DOHH2 (cell line): ENCODE measurements at regions not wholly inside any gene's neighbourhood (a gene's known extent, or its start where the extent isn't known, plus 50 kb on each side); places are given as distances from the start of the nearest gene placed in this dataset.

Source experiments
- H3F3A ChIP-seq: fragments of 200-600 bp; sonication (generic), shearing (Covaris generic); 2 replicates; pipeline ENCODE4 v1.6.0; 2016; ENCODE audit warnings: antibody characterized with exemption, mild to moderate bottlenecking; ENCODE audit not compliant: control insufficient read depth, insufficient read depth
- H3K27ac ChIP-seq: fragments of 200-600 bp; sonication (generic); 2 replicates; pipeline ENCODE4 v1.5.1; 2014; ENCODE audit warnings: low read depth, mild to moderate bottlenecking, low read length, moderate library complexity
- H3K27me3 ChIP-seq: fragments of 200-600 bp; sonication (generic); 2 replicates; pipeline ENCODE4 v1.6.1; 2014; ENCODE audit warnings: mild to moderate bottlenecking, low read length, mixed read lengths; ENCODE audit not compliant: control insufficient read depth
- H3K36me3 ChIP-seq: fragments of 200-600 bp; sonication (generic); 2 replicates; pipeline ENCODE4 v1.6.1; 2014; ENCODE audit warnings: mild to moderate bottlenecking, low read length, moderate library complexity, mixed read lengths; ENCODE audit not compliant: control insufficient read depth
- H3K4me1 ChIP-seq: fragments of 200-600 bp; sonication (generic); 2 replicates; pipeline ENCODE4 v1.6.1; 2014; ENCODE audit warnings: mild to moderate bottlenecking, low read length, mixed read lengths; ENCODE audit not compliant: control insufficient read depth
- H3K4me2 ChIP-seq: fragments of 200-600 bp; sonication (generic); 2 replicates; pipeline ENCODE4 v1.6.0; 2014; ENCODE audit warnings: mild to moderate bottlenecking, low read length, moderate library complexity
- H3K4me3 ChIP-seq: fragments of 200-600 bp; sonication (generic); 2 replicates; pipeline ENCODE4 v1.5.1; 2014; ENCODE audit warnings: mild to moderate bottlenecking, low read length, mixed read lengths
- H3K79me2 ChIP-seq: fragments of 200-600 bp; sonication (generic); 2 replicates; pipeline ENCODE4 v1.6.1; 2014; ENCODE audit warnings: mild to moderate bottlenecking, low read length, mixed read lengths; ENCODE audit not compliant: control insufficient read depth
- H3K9me2 ChIP-seq: fragments of 200-600 bp; sonication (generic); replicated peaks from 2 replicates; pipeline ENCODE4 v1.6.1; 2014; ENCODE audit warnings: mild to moderate bottlenecking, low read length, mixed read lengths; ENCODE audit not compliant: control insufficient read depth
- H3K9me3 ChIP-seq: fragments of 200-600 bp; sonication (generic); 2 replicates; pipeline ENCODE4 v1.6.1; 2014; ENCODE audit warnings: antibody characterized with exemption, low read length, mixed read lengths; ENCODE audit not compliant: control insufficient read depth, insufficient read depth
- H4K20me1 ChIP-seq: fragments of 200-600 bp; sonication (generic); 2 replicates; pipeline ENCODE4 v1.6.0; 2014; ENCODE audit warnings: low read depth, mild to moderate bottlenecking, antibody characterized with exemption, low read length, moderate library complexity; ENCODE audit not compliant: control insufficient read depth, insufficient read depth
- CTCF ChIP-seq: fragments of 200-600 bp; sonication (generic); IDR thresholded peaks from one replicate; pipeline ENCODE4 v1.5.1; 2014; ENCODE audit warnings: antibody characterized with exemption, mild to moderate bottlenecking, low read depth, low read length; ENCODE audit not compliant: poor library complexity, severe bottlenecking
- EZH2phosphoT487 ChIP-seq: fragments of 200-600 bp; sonication (generic); IDR thresholded peaks from 2 replicates; pipeline ENCODE4 v1.6.1; 2017; ENCODE audit warnings: borderline replicate concordance, mild to moderate bottlenecking, antibody characterized with exemption, low read length, moderate library complexity, mixed read lengths

DNA sequence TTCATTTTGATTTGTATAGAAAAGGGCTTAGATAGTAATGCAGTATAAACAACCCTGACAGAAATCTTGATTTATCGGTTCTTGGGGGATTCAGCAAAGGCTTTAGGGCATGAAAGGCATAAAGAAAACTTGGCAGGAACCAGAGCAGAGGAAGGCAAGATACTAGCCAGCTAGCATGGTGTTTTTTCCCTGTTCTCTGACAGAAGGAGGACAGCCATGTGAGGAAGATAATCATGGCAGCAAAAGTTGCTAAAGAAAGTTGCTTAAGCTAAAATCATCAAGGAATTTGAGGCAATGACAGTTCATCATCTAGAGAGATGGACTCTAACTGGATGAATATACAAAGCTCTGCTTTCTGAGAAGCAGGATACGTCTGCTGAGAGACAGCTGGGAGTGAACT, 294.1 kb downstream of the KCNRG start:
- H3K9me3 ChIP-seq, result no peaks in the 10 kb centered on the region
- no peaks in the 10 kb centered on the region for H3K79me2 ChIP-seq
- H4K20me1 ChIP-seq, result no peaks in the 10 kb centered on the region
- H3K4me2 ChIP-seq, result no peak overlapping the region
- no peaks in the 10 kb centered on the region for H3K27me3 ChIP-seq
- no peaks in the 10 kb centered on the region for H3K36me3 ChIP-seq
- TF ChIP-seq CTCF, result no peak
- TF ChIP-seq EZH2phosphoT487, result no peak
- no peaks in the 10 kb centered on the region for H3F3A ChIP-seq
- H3K4me1 ChIP-seq, result peaks cover 7% of the 10 kb centered on the region
- H3K4me3 ChIP-seq, result no peak overlapping the region
- no peak overlapping the region for H3K27ac ChIP-seq
- no peaks in the 10 kb centered on the region for H3K9me2 ChIP-seq

GRCh38 chr13:50309882-50310594, 294.8 kb downstream of the KCNRG start:
- H3F3A ChIP-seq, result no peaks in the 10 kb centered on the region
- H3K4me3 ChIP-seq, result no peak overlapping the region
- peaks cover 13% of the 10 kb centered on the region for H3K4me1 ChIP-seq
- no peak overlapping the region for H3K27ac ChIP-seq
- no peak overlapping the region for H3K4me2 ChIP-seq
- no peak for TF ChIP-seq CTCF
- no peak for TF ChIP-seq EZH2phosphoT487
- no peaks in the 10 kb centered on the region for H3K36me3 ChIP-seq
- no peaks in the 10 kb centered on the region for H3K79me2 ChIP-seq
- H3K9me3 ChIP-seq, result no peaks in the 10 kb centered on the region
- no peaks in the 10 kb centered on the region for H3K27me3 ChIP-seq
- H4K20me1 ChIP-seq, result no peaks in the 10 kb centered on the region
- H3K9me2 ChIP-seq, result no peaks in the 10 kb centered on the region

DNA sequence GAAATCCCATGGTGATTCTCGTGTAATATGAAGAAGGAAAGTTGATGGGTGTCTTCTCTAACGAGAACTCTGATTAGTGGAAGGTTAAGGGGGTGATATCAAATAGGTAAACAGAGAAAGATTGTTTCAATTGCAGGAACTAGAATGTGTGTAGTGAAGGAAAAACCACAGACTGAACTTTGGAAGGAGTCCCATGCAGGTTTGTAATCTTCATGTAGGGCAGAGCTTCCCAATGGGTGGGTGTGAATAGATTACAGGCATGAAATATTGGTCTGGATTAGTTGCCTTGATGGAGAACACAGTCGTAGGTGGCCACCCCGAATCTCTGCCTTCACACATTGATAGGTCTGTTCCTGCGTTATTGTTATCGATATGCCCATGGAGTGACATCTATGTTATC, 295.5 kb downstream of the KCNRG start:
- H3K36me3 ChIP-seq, result no peaks in the 10 kb centered on the region
- H3K4me1 ChIP-seq, result peaks cover 13% of the 10 kb centered on the region
- no peaks in the 10 kb centered on the region for H4K20me1 ChIP-seq
- H3K27me3 ChIP-seq, result no peaks in the 10 kb centered on the region
- H3K9me3 ChIP-seq, result no peaks in the 10 kb centered on the region
- TF ChIP-seq EZH2phosphoT487 (no peak), CTCF (no peak)
- H3K4me3 ChIP-seq, result no peak overlapping the region
- no peak overlapping the region for H3K4me2 ChIP-seq
- no peak overlapping the region for H3K27ac ChIP-seq
- H3F3A ChIP-seq, result no peaks in the 10 kb centered on the region
- H3K79me2 ChIP-seq, result no peaks in the 10 kb centered on the region
- no peaks in the 10 kb centered on the region for H3K9me2 ChIP-seq
